Panc1 (cell line): ENCODE measurements at regions not wholly inside any gene's neighbourhood (a gene's known extent, or its start where the extent isn't known, plus 50 kb on each side); places are given as distances from the start of the nearest gene placed in this dataset.

Source experiments
- ATAC-seq: fragments of 200-7000 bp; cut with Tn5 transposase; 2 replicates; pipeline ENCODE4 v1.9.1; 2020; ENCODE audit warnings: mild to moderate bottlenecking, moderate library complexity
- BruUV-seq: library from RNA; stranded (reverse); fragments of 400-500 nt; replicated peaks from 2 replicates; lab custom pipeline; 2021; lab: Mats Ljungman, UMichigan
- CTCF ChIA-PET: fragments of 300-600 bp; sonication (Branson Sonifier 250); formaldehyde crosslinking; loops from one replicate; lab custom pipeline; 2022; ENCODE audit warnings: antibody characterized with exemption; lab: Charles Lee
- POLR2A ChIA-PET: fragments of 300-600 bp; sonication (Branson Sonifier 250); formaldehyde crosslinking; loops from one replicate; lab custom pipeline; 2022; ENCODE audit warnings: antibody characterized with exemption; lab: Charles Lee
- DNase-seq: peaks from one replicate; pipeline ENCODE4 v3.0.0-alpha.2; 2010; ENCODE audit warnings: low read depth, low spot score
- H3K27ac ChIP-seq: 2 replicates; pipeline ENCODE4 v1.5.1; 2011; ENCODE audit warnings: mild to moderate bottlenecking, low read length, inconsistent platforms
- H3K27me3 ChIP-seq: fragments of 200-500 bp; sonication (Bioruptor generic); 2 replicates; pipeline ENCODE4 v1.6.0; 2014; ENCODE audit warnings: low read length, inconsistent platforms; ENCODE audit not compliant: control insufficient read depth, insufficient read depth
- H3K36me3 ChIP-seq: fragments of 200-500 bp; sonication (Bioruptor generic); 2 replicates; pipeline ENCODE4 v1.5.1; 2014; ENCODE audit warnings: inconsistent platforms, mild to moderate bottlenecking, low read length, moderate library complexity; ENCODE audit not compliant: control insufficient read depth, insufficient read depth
- H3K4me1 ChIP-seq: 2 replicates; pipeline ENCODE4 v1.5.1; 2011; ENCODE audit warnings: inconsistent platforms, mild to moderate bottlenecking, low read length, moderate library complexity; ENCODE audit not compliant: control insufficient read depth, insufficient read depth
- H3K4me3 ChIP-seq, 2 experiments: 2 replicates each; pipeline ENCODE4 v1.5.1; 2011 to 2012; ENCODE audit warnings: low read depth in 2 of 2, low read length in 2 of 2, mild to moderate bottlenecking in 2 of 2, inconsistent platforms in 1 of 2, moderate library complexity in 1 of 2
- H3K9me3 ChIP-seq: fragments of 200-500 bp; sonication (Bioruptor generic); 2 replicates; pipeline ENCODE4 v1.5.1; 2014; ENCODE audit warnings: low read depth, mild to moderate bottlenecking, inconsistent platforms, low read length, moderate library complexity; ENCODE audit not compliant: control insufficient read depth, insufficient read depth
- POLR2AphosphoS5 ChIP-seq: IDR thresholded peaks from 2 replicates; pipeline ENCODE4 v1.6.1; 2012; ENCODE audit warnings: mild to moderate bottlenecking, low read depth, low read length, moderate library complexity
- REST ChIP-seq, 2 experiments: IDR thresholded peaks; 2 replicates each; pipeline ENCODE4 v1.6.1; 2011 to 2012; ENCODE audit warnings: low read depth in 2 of 2, control low read depth in 1 of 2, low read length in 1 of 2, mild to moderate bottlenecking in 1 of 2, moderate library complexity in 1 of 2; ENCODE audit not compliant: insufficient read depth in 1 of 2
- SIN3A ChIP-seq: IDR thresholded peaks from 2 replicates; pipeline ENCODE4 v1.6.1; 2012; ENCODE audit warnings: low read depth, mild to moderate bottlenecking, low read length, moderate library complexity, borderline replicate concordance; ENCODE audit not compliant: insufficient read depth
- TCF7L2 ChIP-seq: IDR thresholded peaks from 2 replicates; pipeline ENCODE4 v1.6.1; 2011; ENCODE audit warnings: mild to moderate bottlenecking, low read depth, low read length, inconsistent platforms
- in situ Hi-C: cut with HindIII; loops from 2 replicates; pipeline ENCODE4 v1.10.0; 2016; ENCODE audit warnings: low sequenced_read_pairs, low pct_unique_long_range_greater_than_20kb
- intact Hi-C: fragments of 100-400 bp; cut with micrococcal nuclease; formaldehyde crosslinking; loops from one replicate; pipeline ENCODE4 v1.10.0; 2022; ENCODE audit not compliant: unreplicated experiment
- TF ChIP-seq, protein P1 (sequence below): fragments of 450-650 bp; IDR thresholded peaks from 2 replicates; pipeline ENCODE4 v1.5.1; 2017; ENCODE audit warnings: mild to moderate bottlenecking

DNA sequence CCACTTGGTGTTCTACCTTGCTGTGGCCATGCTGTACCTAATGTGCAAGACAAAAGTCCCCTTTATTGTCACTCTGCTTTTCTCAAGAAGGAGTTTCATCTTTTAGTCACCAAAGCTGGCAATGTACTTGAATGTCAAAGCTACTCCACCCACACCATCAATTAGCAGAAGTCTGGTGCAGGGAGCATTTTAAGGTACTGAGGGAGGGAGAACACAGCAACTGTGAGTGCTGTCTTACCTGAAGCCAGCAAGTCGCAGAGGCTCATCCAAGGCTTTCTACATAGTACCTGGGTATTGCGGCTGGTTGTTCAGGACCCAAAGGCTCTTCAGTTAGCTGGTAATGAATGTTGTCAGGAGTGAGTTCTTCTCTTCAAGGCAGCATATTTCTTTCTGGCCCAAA lies 820.4 kb downstream of the OTOL1 start:
- CTCF ChIA-PET: no interaction called here
- H3K27ac ChIP-seq: no peak overlapping the region
- no TSS peak for BruUV-seq
- no peak for DNase-seq
- no peak for TF ChIP-seq POLR2AphosphoS5
- TF ChIP-seq, protein P1, sequence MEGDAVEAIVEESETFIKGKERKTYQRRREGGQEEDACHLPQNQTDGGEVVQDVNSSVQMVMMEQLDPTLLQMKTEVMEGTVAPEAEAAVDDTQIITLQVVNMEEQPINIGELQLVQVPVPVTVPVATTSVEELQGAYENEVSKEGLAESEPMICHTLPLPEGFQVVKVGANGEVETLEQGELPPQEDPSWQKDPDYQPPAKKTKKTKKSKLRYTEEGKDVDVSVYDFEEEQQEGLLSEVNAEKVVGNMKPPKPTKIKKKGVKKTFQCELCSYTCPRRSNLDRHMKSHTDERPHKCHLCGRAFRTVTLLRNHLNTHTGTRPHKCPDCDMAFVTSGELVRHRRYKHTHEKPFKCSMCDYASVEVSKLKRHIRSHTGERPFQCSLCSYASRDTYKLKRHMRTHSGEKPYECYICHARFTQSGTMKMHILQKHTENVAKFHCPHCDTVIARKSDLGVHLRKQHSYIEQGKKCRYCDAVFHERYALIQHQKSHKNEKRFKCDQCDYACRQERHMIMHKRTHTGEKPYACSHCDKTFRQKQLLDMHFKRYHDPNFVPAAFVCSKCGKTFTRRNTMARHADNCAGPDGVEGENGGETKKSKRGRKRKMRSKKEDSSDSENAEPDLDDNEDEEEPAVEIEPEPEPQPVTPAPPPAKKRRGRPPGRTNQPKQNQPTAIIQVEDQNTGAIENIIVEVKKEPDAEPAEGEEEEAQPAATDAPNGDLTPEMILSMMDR: no peak
- no peak for TF ChIP-seq SIN3A
- TF ChIP-seq REST (IDR thresholded peaks at IDR 0.05; ENCODE audit: insufficient read depth in 1 of 2, low read depth in 2 of 2, low read length in 1 of 2): no peak
- TF ChIP-seq TCF7L2: no peak
- no peaks in the 10 kb centered on the region for H3K4me1 ChIP-seq
- no peaks in the 10 kb centered on the region for H3K36me3 ChIP-seq
- no peak for ATAC-seq
- no peaks in the 10 kb centered on the region for H3K27me3 ChIP-seq
- H3K4me3 ChIP-seq: no peak overlapping the region
- in situ Hi-C loops: no loop called here
- POLR2A ChIA-PET: no interaction called here
- H3K9me3 ChIP-seq: peaks cover 10% of the 10 kb centered on the region
- intact Hi-C loops: no loop called here

- H3K36me3 ChIP-seq: no peaks in the 10 kb centered on the region
- in situ Hi-C loops (no loop called here), intact Hi-C loops (no loop called here)
- ChIA-PET POLR2A (no interaction called here), CTCF (no interaction called here)
- H3K27ac ChIP-seq: no peak overlapping the region
- H3K4me3 ChIP-seq: no peak overlapping the region
- no peaks in the 10 kb centered on the region for H3K9me3 ChIP-seq
- TF ChIP-seq REST (IDR thresholded peaks at IDR 0.05; ENCODE audit: insufficient read depth in 1 of 2, low read depth in 2 of 2, low read length in 1 of 2) (no peak), TCF7L2 (no peak)
- TF ChIP-seq, protein P1: no peak
- H3K27me3 ChIP-seq: no peaks in the 10 kb centered on the region
- H3K4me1 ChIP-seq: no peaks in the 10 kb centered on the region
- no TSS peak for BruUV-seq
- ATAC-seq (no peak), DNase-seq (no peak)
Observed at GRCh38 chr3:162328649-162329048, 832.0 kb downstream of the OTOL1 start.
